Stimulated activated CD4-positive, alpha-beta T cell treated with anti-CD3 and anti-CD28 coated beads, TNF-alpha, amount 100 ng/mL, for 24 hours (primary cell): ENCODE measurements at regions not wholly inside any gene's neighbourhood (a gene's known extent, or its start where the extent isn't known, plus 50 kb on each side); places are given as distances from the start of the nearest gene placed in this dataset.

Experiments
- DNase-seq, 3 experiments: peaks; one replicate each; pipeline ENCODE4 v3.0.0-alpha.2; 2020; ENCODE audit warnings: low read depth in 3 of 3

DNA sequence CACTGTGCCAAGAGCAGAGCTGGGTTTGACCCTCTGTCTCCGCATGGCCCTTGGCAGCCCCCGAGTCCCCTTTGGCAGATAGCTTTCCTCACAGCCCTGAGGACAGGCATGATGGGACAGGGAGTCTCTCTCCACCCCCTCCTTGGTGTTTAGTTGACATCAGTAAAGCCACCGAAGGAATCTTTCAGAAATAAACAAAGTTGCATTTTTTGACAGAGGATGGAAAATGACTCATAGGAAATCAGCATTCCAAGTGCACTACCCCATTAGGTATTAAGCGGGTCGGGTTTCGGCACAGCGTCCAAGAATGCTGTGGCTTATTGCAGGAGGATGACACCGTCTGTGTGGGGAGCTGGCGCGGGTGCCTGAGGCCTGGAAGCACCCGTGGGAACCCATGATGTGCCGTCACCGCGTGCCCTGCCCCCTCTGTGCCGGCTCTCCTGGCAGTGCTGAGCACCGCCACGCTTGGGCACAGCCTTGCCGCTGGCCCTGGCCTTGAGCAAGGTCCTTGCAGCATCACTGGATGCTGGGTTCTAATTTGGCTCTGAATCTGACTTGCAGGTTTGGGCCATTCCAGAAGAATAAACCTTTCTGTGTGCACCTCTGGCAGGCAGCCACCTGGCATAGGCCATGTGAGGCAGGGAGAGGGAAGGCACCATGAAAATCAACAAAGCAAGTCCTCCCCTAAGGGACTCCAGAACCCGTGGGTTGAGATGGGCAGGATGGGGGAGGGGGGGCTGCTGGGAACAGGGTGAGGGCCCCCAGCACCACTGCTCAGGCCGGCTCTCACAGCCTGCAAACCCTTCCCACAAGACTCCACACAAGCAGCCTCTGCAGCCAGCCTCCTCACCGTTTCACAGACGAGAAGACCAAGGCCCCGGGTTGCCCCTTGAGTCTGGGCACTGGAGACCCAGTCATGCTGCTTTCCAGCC is 50.5 kb upstream of the ZNF469 start:
- DNase-seq, result no peak

DNA sequence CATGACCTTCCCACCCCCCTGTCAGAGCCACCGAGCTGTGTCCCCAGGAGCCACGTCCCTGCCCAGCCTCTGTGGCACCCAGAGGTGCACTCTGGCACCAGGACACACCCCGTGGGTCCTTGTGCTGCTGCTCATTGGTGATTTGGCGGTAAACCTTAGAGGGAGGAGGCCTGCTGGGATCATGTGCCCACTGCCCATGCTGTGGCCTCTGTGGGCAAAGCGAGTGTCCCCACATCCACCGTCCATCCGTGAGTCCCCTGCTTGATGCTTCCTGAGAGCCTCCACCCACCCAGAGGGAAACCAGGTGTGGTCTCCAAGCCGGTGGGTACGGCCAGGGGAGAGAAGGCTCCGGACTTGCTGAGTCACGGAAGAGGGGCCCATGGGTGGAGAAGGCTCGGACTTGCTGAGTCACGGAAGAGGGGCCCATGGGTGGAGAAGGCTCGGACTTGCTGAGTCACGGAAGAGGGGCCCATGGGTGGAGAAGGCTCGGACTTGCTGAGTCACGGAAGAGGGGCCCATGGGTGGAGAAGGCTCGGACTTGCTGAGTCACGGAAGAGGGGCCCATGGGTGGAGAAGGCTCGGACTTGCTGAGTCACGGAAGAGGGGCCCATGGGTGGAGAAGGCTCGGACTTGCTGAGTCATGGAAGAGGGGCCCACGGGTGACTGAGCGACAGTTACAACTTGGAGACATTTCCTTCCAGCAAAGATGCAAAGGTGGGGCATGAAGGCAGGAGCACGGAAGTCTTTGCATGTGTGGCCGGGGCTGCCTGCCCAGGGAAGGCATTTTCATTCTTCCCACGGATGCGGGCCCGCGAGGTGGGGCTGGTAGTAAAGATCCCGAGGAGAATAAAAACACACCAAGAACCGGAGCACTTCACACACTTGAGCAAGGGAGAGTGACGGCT is 49.6 kb upstream of the ZNF469 start:
- peak in 1 of 3 experiments; percentile 21 for DNase-seq
